ENCODE measurements at regions not wholly inside any gene's neighbourhood (a gene's known extent, or its start where the extent isn't known, plus 50 kb on each side); places are given as distances from the start of the nearest gene placed in this dataset.
"Not testable (repeated sequence)": the region's sequence is repeated elsewhere in the genome, so short reads cannot be mapped to it uniquely, and the experiment has no call there.

DNA sequence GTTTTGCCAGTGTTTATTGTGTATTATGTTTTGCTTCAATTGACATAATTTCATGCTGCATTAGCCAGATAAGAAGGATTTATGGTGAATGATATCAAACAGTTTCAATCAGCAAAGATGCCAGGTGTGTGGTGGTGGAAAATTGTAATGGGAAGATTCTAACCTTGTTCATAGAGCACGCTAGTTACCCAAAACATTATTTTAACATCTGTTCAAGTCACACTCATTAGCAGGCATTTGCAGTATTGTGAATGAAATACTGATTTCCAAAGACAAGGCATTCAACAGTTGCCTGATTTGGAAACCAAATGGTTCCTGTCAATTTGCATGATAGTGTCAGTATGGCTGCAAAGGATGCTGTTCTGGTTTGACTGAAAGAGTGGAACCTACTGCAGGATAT, 129.7 kb downstream of the EPC1 start:
- H3K4me1 ChIP-seq (ENCODE audit: insufficient read depth, low read length), result peaks cover 7% of the 10 kb centered on the region; the same call in 1 of the 2 replicates
- H3K27me3 ChIP-seq (ENCODE audit: insufficient read depth, low read length), result no peaks in the 10 kb centered on the region
- H3K36me3 ChIP-seq (ENCODE audit: insufficient read depth, low read depth, low read length), result no peaks in the 10 kb centered on the region
- H3K4me3 ChIP-seq (ENCODE audit: low read length), result no peak overlapping the region
- peaks cover 22% of the 10 kb centered on the region for H3K9me3 ChIP-seq (ENCODE audit: insufficient read depth, low read depth, low read length)
- no peak overlapping the region for H3K27ac ChIP-seq (ENCODE audit: low read length)
- no peak overlapping the region for H3K9ac ChIP-seq (ENCODE audit: low read depth, low read length)

DNA sequence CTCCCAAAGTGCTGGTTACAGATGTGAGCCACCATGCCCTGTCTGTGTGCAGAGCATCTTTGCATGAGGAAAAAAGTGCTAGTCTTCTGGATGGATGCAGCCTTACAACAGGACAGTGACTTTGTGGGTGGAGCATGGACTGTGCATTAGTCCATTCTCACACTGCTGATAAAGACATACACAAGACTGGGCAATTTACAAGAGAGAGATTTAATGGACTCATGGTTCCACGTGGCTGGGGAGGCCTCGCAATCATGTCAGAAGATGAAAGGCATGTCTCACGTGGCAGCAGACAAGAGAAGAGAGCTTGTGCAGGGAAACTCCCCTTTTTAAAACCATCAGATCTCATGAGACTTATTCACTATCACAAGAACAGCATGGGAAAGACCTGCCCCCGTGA, 133.1 kb downstream of the EPC1 start:
- not testable (repeated sequence) for H3K4me3 ChIP-seq (ENCODE audit: low read length); H3K27me3 ChIP-seq (ENCODE audit: insufficient read depth, low read length); H3K4me1 ChIP-seq (ENCODE audit: insufficient read depth, low read length); H3K9ac ChIP-seq (ENCODE audit: low read depth, low read length); H3K27ac ChIP-seq (ENCODE audit: low read length); H3K36me3 ChIP-seq (ENCODE audit: insufficient read depth, low read depth, low read length); H3K9me3 ChIP-seq (ENCODE audit: insufficient read depth, low read depth, low read length)

DNA sequence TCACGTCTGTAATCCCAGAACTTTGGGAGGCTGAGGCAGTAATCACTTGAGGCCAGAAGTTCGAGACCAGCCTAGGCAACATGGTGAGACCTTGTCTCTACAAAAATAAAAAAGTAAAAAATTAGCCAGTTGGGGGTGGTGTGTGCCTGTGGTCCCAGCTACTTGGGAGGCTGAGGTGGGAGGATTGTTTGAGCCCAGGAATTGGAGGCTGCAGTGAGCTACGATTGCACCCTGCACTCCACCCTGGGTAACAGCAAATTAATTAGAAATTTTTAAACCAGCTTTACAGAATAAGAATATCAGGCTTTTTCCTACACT, 136.0 kb downstream of the EPC1 start:
- no peak overlapping the region for H3K4me3 ChIP-seq (ENCODE audit: low read length)
- no peak overlapping the region for H3K9ac ChIP-seq (ENCODE audit: low read depth, low read length)
- no peak overlapping the region for H3K27ac ChIP-seq (ENCODE audit: low read length)
- H3K27me3 ChIP-seq (ENCODE audit: insufficient read depth, low read length), result no peaks in the 10 kb centered on the region
- H3K4me1 ChIP-seq (ENCODE audit: insufficient read depth, low read length), result no peaks in the 10 kb centered on the region
- no peaks in the 10 kb centered on the region for H3K36me3 ChIP-seq (ENCODE audit: insufficient read depth, low read depth, low read length)
- no peaks in the 10 kb centered on the region for H3K9me3 ChIP-seq (ENCODE audit: insufficient read depth, low read depth, low read length)

DNA sequence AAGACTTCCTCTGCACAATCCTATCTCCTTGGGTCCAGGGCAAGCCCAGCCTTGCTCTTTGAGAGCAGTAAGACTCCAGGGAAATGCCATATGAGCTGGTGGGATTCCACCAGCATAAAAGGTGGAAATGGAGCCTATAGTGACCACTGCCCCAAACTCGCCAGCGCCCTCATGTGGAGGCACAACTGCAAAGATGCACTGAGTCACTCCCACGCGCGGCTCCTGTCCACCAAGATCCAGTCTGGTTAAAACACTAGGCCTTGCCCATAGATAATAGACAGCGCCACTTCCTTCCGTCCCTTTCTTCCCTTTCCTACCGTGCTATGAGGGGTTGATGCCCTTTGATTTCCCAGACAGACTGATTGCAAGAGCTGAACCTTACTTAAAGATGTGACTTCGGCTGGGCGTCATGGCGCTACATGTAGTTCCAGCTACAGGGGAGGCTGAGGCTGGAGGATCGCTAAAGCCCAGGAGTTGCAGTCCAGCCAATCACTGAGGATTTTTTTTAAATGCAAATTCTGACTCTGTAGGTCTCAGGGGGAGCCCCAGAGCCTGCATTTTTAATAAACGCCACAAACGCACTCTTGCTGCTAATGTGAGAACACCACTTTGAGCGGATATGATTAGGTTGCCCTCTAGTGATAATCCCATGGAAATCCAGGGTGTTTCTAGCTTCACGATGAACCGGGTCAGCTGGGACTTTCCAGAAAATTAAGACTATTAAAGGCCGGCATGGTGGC, 136.5 kb downstream of the EPC1 start:
- H3K27me3 ChIP-seq (ENCODE audit: insufficient read depth, low read length), result no peaks in the 10 kb centered on the region
- H3K4me1 ChIP-seq (ENCODE audit: insufficient read depth, low read length), result no peaks in the 10 kb centered on the region
- H3K9ac ChIP-seq (ENCODE audit: low read depth, low read length), result no peak overlapping the region
- H3K9me3 ChIP-seq (ENCODE audit: insufficient read depth, low read depth, low read length), result no peaks in the 10 kb centered on the region
- no peak overlapping the region for H3K27ac ChIP-seq (ENCODE audit: low read length)
- H3K36me3 ChIP-seq (ENCODE audit: insufficient read depth, low read depth, low read length), result no peaks in the 10 kb centered on the region
- H3K4me3 ChIP-seq (ENCODE audit: low read length), result no peak overlapping the region

DNA sequence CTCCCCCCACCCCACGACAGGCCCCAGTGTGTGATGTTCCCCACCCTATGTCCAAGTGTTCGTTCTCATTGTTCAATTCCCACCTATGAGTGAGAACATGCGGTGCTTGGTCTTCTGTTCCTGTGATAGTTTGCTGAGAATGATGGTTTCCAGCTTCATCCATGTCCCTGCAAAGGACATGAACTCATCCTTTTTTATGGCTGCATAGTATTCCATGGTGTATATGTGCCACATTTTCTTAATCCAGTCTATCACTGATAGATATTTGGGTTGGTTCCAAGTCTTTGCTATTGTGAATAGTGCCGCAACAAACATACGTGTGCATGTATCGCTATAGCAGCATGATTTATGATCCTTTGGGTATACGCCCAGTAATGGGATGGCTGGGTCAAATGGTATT, 139.0 kb downstream of the EPC1 start:
- not testable (repeated sequence) for H3K27ac ChIP-seq (ENCODE audit: low read length); H3K9me3 ChIP-seq (ENCODE audit: insufficient read depth, low read depth, low read length); H3K36me3 ChIP-seq (ENCODE audit: insufficient read depth, low read depth, low read length); H3K9ac ChIP-seq (ENCODE audit: low read depth, low read length); H3K4me3 ChIP-seq (ENCODE audit: low read length); H3K4me1 ChIP-seq (ENCODE audit: insufficient read depth, low read length); H3K27me3 ChIP-seq (ENCODE audit: insufficient read depth, low read length)

DNA sequence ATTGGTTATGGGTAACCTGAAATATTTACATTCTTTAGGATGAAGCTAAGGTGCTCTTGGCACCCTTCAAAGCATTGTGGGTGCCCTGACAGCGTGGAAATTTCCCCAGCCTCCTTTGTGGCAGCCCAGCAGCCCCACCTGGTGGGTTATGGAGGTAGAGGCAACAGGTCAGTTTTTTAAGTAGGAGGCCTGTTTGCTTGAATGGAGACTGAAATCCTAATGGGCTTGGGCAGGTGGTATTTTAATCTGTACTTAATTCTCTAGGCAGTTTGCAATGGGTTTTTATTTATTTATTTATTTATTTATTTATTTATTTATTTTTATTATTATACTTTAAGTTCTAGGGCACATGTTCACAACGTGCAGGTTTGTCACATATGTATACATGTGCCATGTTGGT, 139.4 kb downstream of the EPC1 start:
- Histone ChIP-seq H3K9ac (ENCODE audit: low read depth, low read length) (no peak overlapping the region), H3K4me1 (ENCODE audit: insufficient read depth, low read length) (no peaks in the 10 kb centered on the region), H3K36me3 (ENCODE audit: insufficient read depth, low read depth, low read length) (no peaks in the 10 kb centered on the region), H3K9me3 (ENCODE audit: insufficient read depth, low read depth, low read length) (no peaks in the 10 kb centered on the region; the same call in 1 of the 2 replicates), H3K27me3 (ENCODE audit: insufficient read depth, low read length) (no peaks in the 10 kb centered on the region), H3K27ac (ENCODE audit: low read length) (no peak overlapping the region), H3K4me3 (ENCODE audit: low read length) (no peak overlapping the region)

DNA sequence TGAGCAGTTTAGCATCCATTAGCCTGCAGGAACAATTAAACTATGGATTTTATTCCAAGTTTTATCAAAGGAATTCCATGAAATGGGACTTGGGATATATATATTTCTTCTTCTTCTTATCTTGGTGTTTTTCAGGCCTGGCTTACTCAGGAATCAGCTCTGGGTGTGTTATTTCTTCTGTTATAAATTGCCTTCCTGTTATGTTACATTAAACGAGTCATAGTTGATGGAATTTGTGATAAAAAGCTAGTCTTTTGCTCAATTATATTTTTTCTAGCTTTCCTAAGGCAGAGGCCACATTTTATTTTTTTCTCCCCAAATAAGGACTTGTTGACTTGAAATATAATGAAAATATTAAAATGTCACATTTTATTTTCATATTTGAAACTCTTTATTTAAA, 141.3 kb downstream of the EPC1 start:
- no peak overlapping the region for H3K27ac ChIP-seq (ENCODE audit: low read length)
- H3K27me3 ChIP-seq (ENCODE audit: insufficient read depth, low read length), result no peaks in the 10 kb centered on the region
- no peak overlapping the region for H3K9ac ChIP-seq (ENCODE audit: low read depth, low read length)
- no peak overlapping the region for H3K4me3 ChIP-seq (ENCODE audit: low read length)
- no peaks in the 10 kb centered on the region for H3K4me1 ChIP-seq (ENCODE audit: insufficient read depth, low read length)
- H3K36me3 ChIP-seq (ENCODE audit: insufficient read depth, low read depth, low read length), result no peaks in the 10 kb centered on the region
- H3K9me3 ChIP-seq (ENCODE audit: insufficient read depth, low read depth, low read length), result no peaks in the 10 kb centered on the region; the same call in 1 of the 2 replicates

DNA sequence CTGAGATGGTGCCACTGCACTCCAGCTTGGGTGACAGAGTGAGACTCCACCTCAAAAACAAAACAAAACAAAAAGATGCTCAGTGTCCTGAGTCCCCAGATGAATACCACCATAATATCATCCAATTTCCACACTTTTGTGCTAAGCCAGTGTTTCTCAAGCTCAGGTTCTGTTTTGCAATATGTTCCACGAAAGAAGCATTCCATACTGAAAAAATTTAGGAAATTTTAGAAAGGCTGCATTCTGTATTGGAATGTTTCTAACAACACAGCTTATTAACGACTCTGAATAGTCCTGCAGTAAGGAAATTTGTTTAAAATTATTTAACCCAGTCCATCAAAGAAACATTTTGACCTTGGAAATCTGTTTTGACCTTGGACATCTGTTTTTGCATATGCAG, 142.4 kb downstream of the EPC1 start:
- Histone ChIP-seq H3K4me3 (ENCODE audit: low read length) (no peak overlapping the region), H3K4me1 (ENCODE audit: insufficient read depth, low read length) (no peaks in the 10 kb centered on the region; the same call in 1 of the 2 replicates), H3K36me3 (ENCODE audit: insufficient read depth, low read depth, low read length) (no peaks in the 10 kb centered on the region), H3K27me3 (ENCODE audit: insufficient read depth, low read length) (no peaks in the 10 kb centered on the region), H3K27ac (ENCODE audit: low read length) (no peak overlapping the region), H3K9me3 (ENCODE audit: insufficient read depth, low read depth, low read length) (no peaks in the 10 kb centered on the region; the same call in 1 of the 2 replicates), H3K9ac (ENCODE audit: low read depth, low read length) (no peak overlapping the region)

DNA sequence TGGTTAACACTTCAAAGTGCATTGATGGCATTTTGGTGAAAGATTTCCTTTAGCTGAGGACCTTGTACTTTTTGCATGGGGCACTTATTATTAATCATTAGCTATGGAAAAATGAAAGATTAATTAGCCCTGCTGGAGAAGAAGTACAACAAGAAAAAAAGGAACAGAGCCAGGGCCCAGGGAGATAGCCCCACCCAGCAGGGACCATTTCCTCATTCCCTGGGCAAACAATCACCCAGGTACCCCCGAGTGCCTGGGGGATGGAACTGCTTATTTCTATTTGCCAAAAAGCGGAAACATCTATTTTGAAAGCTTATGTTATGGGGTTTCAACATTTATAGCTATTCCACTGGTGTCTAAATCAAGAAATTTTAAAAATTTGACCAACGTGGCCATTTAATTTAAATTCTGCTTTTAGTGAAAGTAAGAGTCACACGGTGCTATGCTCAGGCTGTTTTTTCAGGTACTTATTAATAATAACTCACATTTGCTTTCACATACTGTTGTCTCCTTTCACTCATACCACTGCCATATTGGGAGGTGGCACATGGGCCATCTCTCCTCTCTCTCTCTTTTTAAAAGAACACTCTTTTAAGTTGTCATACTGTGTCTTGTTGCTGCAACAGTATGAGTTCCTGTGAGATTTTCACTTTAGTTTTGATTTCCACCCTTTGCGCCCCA, 143.6 kb upstream of the KIF5B start:
- H3K4me3 ChIP-seq (ENCODE audit: low read length), result no peak overlapping the region
- H3K9ac ChIP-seq (ENCODE audit: low read depth, low read length), result no peak overlapping the region
- H3K4me1 ChIP-seq (ENCODE audit: insufficient read depth, low read length), result no peaks in the 10 kb centered on the region; the same call in 1 of the 2 replicates

DNA sequence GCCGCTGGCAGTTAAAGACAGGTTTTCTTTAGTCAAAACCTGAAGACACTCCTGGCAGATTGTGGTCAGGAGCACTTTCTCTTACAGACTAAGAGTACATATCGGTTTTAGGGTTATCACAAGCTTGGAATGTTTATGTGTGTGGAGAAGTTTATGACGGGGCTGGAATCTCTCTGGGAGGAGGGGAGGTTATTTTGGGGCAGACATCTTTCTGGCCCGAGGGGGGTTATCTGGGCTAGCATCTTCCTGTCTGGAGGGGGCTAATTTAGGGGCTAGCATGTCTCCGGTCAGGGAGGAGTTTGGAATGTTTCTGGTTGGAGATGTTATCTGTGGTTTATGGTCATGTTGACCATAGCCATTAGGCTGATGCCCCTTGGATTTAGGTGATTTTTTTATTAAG, 141.2 kb upstream of the KIF5B start:
- H3K36me3 ChIP-seq (ENCODE audit: insufficient read depth, low read depth, low read length), result no peaks in the 10 kb centered on the region
- no peak overlapping the region for H3K27ac ChIP-seq (ENCODE audit: low read length)
- no peak overlapping the region for H3K9ac ChIP-seq (ENCODE audit: low read depth, low read length)
- no peak overlapping the region for H3K4me3 ChIP-seq (ENCODE audit: low read length)
- no peaks in the 10 kb centered on the region for H3K27me3 ChIP-seq (ENCODE audit: insufficient read depth, low read length)
- no peaks in the 10 kb centered on the region; the same call in 1 of the 2 replicates for H3K4me1 ChIP-seq (ENCODE audit: insufficient read depth, low read length)
- H3K9me3 ChIP-seq (ENCODE audit: insufficient read depth, low read depth, low read length), result no peaks in the 10 kb centered on the region

More for the DNA sequence above, 143.6 kb upstream of the KIF5B start:
- Histone ChIP-seq H3K36me3 (ENCODE audit: insufficient read depth, low read depth, low read length) (no peaks in the 10 kb centered on the region), H3K27me3 (ENCODE audit: insufficient read depth, low read length) (no peaks in the 10 kb centered on the region), H3K9me3 (ENCODE audit: insufficient read depth, low read depth, low read length) (no peaks in the 10 kb centered on the region; the same call in 1 of the 2 replicates), H3K27ac (ENCODE audit: low read length) (no peak overlapping the region)

DNA sequence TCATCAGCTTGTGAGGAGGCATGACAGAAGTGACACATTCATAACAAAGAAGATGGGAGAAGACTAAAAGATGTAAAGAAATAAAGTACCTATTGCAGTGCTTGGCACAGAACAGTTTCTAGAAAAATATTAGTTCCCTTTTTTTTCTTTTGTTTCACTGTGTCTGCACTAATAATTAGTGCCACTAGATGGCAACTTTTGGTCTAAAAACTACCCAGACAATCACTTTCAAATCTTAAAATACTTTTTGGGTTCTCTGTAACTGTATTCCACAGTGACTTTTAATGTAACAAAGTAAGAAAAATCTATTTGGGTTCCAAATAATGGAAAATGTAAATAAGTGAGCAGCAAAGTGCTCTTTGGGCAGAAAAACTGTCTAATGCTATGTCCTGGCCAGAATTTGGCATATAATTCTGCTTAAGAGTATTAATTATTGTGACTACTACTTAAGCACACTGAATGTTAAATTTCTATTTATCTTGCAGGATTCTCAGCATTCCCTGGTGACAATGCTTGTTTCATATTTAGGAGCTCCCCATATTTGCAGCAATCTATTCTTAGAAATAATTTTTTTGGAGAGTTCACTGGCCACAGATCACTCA, 134.8 kb upstream of the KIF5B start:
- no peak overlapping the region for H3K9ac ChIP-seq (ENCODE audit: low read depth, low read length)
- no peaks in the 10 kb centered on the region for H3K9me3 ChIP-seq (ENCODE audit: insufficient read depth, low read depth, low read length)
- no peaks in the 10 kb centered on the region for H3K27me3 ChIP-seq (ENCODE audit: insufficient read depth, low read length)
- no peaks in the 10 kb centered on the region for H3K36me3 ChIP-seq (ENCODE audit: insufficient read depth, low read depth, low read length)
- H3K4me3 ChIP-seq (ENCODE audit: low read length), result no peak overlapping the region
- no peaks in the 10 kb centered on the region for H3K4me1 ChIP-seq (ENCODE audit: insufficient read depth, low read length)
- no peak overlapping the region for H3K27ac ChIP-seq (ENCODE audit: low read length)

All from iPS-20b (cell line).